GM11168 (cell line): ENCODE measurements at regions not wholly inside any gene's neighbourhood (a gene's known extent, or its start where the extent isn't known, plus 50 kb on each side); places are given as distances from the start of the nearest gene placed in this dataset.
"Not testable (repeated sequence)": the region's sequence is repeated elsewhere in the genome, so short reads cannot be mapped to it uniquely, and the experiment has no call there.

Source experiments
- in situ Hi-C: fragments of 300-500 bp; cut with MboI; formaldehyde crosslinking; loops from one replicate; pipeline ENCODE4 v1.12.0; 2022; ENCODE audit warnings: low sequenced_read_pairs; ENCODE audit not compliant: unreplicated experiment

- in situ Hi-C loops, result no loop called here
These were observed 101.6 kb upstream of the ANKRD28 start for GRCh38 chr3:15899388-15899787.

GRCh38 chr3:15903164-15903563, 105.4 kb upstream of the ANKRD28 start:
- in situ Hi-C loops, result no loop called here

GRCh38 chr3:15903759-15904720, 106.3 kb upstream of the ANKRD28 start:
- in situ Hi-C loops, result no loop called here

GRCh38 chr3:15905041-15905440, 107.3 kb upstream of the ANKRD28 start:
- in situ Hi-C loops, result no loop called here

GRCh38 chr3:15907403-15907802, 109.6 kb upstream of the ANKRD28 start:
- in situ Hi-C loops, result not testable (repeated sequence)

GRCh38 chr3:15918988-15919387, 121.2 kb upstream of the ANKRD28 start:
- in situ Hi-C loops, result no loop called here

GRCh38 chr3:15919971-15920370, 122.2 kb upstream of the ANKRD28 start:
- in situ Hi-C loops, result no loop called here

- in situ Hi-C loops, result no loop called here
These were observed 126.0 kb upstream of the ANKRD28 start for GRCh38 chr3:15923640-15924405.

- in situ Hi-C loops, result no loop called here
These were observed 127.1 kb upstream of the ANKRD28 start for GRCh38 chr3:15924914-15925313.

GRCh38 chr3:15926871-15927270, 129.1 kb upstream of the ANKRD28 start:
- in situ Hi-C loops, result no loop called here

- in situ Hi-C loops, result no loop called here
These were observed 130.2 kb upstream of the ANKRD28 start for GRCh38 chr3:15927969-15928368.

- in situ Hi-C loops, result no loop called here
These were observed 132.3 kb upstream of the ANKRD28 start for GRCh38 chr3:15929944-15930571.

- in situ Hi-C loops, result no loop called here
These were observed 134.8 kb upstream of the ANKRD28 start for GRCh38 chr3:15932348-15933300.

- in situ Hi-C loops, result no loop called here
These were observed 135.8 kb upstream of the ANKRD28 start for GRCh38 chr3:15933439-15934139.

GRCh38 chr3:15934389-15935195, 136.8 kb upstream of the ANKRD28 start:
- in situ Hi-C loops, result no loop called here

GRCh38 chr3:15936312-15936711, 138.5 kb upstream of the ANKRD28 start:
- in situ Hi-C loops, result no loop called here

GRCh38 chr3:15940641-15941040, 142.9 kb upstream of the ANKRD28 start:
- in situ Hi-C loops, result no loop called here

GRCh38 chr3:15941457-15941856, 143.7 kb upstream of the ANKRD28 start:
- in situ Hi-C loops, result not testable (repeated sequence)
